ENCODE measurements at regions not wholly inside any gene's neighbourhood (a gene's known extent, or its start where the extent isn't known, plus 50 kb on each side); places are given as distances from the start of the nearest gene placed in this dataset.

- TF ChIP-seq CTCF (IDR thresholded peaks at IDR 0.05) = no peak
- no peak for TF ChIP-seq POLR2A (IDR thresholded peaks at IDR 0.05)
Observed at GRCh38 chr1:55420026-55420425, 204.9 kb upstream of the USP24 start.

Measured in tibial nerve (tissue), 3 donors.